HEK293T (cell line): ENCODE measurements at regions not wholly inside any gene's neighbourhood (a gene's known extent, or its start where the extent isn't known, plus 50 kb on each side); places are given as distances from the start of the nearest gene placed in this dataset.
"Not testable (repeated sequence)": the region's sequence is repeated elsewhere in the genome, so short reads cannot be mapped to it uniquely, and the experiment has no call there.

Source experiments
- CTCF ChIA-PET: fragments of 350-600 bp; formaldehyde crosslinking; extraction: SDS; loops from one replicate; lab custom pipeline; 2021; ENCODE audit warnings: antibody characterized with exemption, inconsistent platforms; lab: Yijun Ruan, JAX
- POLR2A ChIA-PET: fragments of 350-600 bp; formaldehyde crosslinking; extraction: SDS; loops from one replicate; lab custom pipeline; 2020; ENCODE audit warnings: antibody characterized with exemption, inconsistent platforms; lab: Yijun Ruan, JAX
- DNase-seq: peaks from one replicate; pipeline ENCODE4 v3.0.0; 2012; ENCODE audit warnings: mixed read lengths; ENCODE audit errors: extremely low spot score

DNA sequence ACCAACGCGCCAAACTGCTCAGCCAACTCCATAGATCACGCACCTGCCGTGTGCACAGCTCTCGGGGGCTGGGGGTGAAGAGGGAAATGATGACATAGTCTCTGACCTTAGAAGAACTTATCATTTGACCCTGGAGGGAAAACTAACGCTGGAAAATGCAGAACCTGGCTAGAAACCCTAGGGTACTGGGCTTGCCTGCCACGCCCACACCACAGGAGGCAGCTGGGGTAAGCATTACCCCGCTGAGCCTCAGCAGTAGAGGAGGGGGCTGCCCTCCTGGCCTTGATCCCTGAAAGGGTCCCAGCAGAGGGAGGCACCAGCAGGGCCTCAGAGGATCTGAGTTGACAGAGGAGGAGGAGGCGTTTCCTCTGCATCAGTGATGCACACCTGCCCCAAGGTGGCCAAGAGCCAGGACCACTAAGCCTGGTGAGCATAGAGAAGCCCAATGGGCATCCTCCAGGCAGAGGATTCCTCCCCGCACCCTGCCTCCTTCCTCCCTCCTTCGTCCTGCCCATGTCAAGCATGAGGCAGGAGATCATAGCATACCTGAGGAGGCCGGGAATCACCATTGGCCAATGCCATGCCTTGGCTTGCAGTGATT lies 135.5 kb downstream of the TNFRSF13B start:
- CTCF ChIA-PET, POLR2A ChIA-PET, DNase-seq: not testable (repeated sequence)

DNA sequence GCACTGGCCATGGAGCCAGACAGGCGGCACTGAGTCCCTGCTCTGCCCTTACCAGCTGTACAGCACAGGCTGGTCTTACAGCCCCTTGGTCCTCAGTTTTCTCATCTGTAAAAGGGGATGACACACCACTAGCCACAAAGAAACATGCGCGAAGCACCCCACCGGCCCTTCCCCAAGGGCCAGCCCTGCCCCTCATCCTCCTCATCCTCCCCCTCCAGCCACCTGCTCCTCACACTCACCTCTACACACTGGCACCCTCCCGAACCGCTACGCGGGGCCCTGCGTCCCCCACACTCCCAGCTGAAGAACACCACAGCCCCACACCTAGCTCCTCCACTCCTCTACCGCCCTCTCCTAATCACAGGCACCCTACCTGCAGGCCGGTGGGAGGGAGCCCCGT lies 138.4 kb downstream of the TNFRSF13B start:
- DNase-seq, POLR2A ChIA-PET, CTCF ChIA-PET: not testable (repeated sequence)

DNA sequence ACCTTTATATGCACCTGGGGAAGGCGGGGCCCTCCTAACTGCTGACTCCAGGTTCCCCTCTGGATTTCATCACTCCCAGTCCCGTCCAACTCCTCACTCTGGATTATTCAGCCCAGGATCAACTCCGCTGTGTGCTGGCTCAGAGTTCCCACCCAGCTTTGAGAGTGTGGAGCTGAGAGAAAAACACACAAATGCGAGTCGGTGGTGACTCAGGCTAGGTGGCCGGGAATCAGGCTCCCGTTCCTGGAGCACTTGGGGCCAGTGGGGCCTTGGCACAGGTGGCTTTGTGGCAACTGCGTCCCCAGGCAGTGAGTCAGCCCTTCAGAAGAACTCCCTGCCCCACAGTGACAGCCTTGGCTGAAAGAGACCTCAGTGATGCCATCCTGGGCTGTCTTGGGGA lies 139.1 kb downstream of the TNFRSF13B start:
- DNase-seq, CTCF ChIA-PET, POLR2A ChIA-PET: not testable (repeated sequence)

- DNase-seq, CTCF ChIA-PET, POLR2A ChIA-PET: not testable (repeated sequence)
These were observed 139.7 kb downstream of the TNFRSF13B start for GRCh38 chr17:16832206-16832605.

DNA sequence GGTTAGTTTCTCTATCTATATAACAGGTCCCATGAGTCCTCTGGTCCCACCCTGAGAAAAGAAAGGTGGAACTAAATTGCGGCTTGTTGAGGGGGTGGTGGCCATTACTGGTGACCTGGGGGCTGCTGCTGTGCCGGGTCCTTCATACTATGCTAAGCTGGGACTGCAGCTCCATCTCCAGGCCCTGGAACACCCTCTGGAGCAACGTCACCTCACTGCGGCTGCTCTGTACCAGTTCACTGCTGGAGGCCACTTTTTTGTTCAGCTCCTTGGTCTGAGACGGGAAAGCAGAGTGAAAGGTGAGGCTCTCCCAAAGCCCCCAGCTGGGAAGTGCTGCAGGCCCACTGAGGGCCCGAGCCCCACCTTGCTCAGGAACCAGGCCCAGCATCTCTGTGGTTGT lies 140.7 kb downstream of the CCDC144A start:
- DNase-seq, CTCF ChIA-PET, POLR2A ChIA-PET: not testable (repeated sequence)

- CTCF ChIA-PET, POLR2A ChIA-PET, DNase-seq: not testable (repeated sequence)
These were observed 140.2 kb downstream of the CCDC144A start for GRCh38 chr17:16830219-16830618.
